KMS-11 (cell line): ENCODE measurements at regions not wholly inside any gene's neighbourhood (a gene's known extent, or its start where the extent isn't known, plus 50 kb on each side); places are given as distances from the start of the nearest gene placed in this dataset.
A peak's percentile ranks its signal among the peaks of the same experiment; 100 is the strongest.

ENCODE experiments used
- H2AFZ ChIP-seq: fragments of 200-600 bp; sonication (generic); 2 replicates; pipeline ENCODE4 v1.6.1; 2016; ENCODE audit warnings: antibody characterized with exemption, mixed run types, low read depth
- H3K27ac ChIP-seq: fragments of 200-600 bp; sonication (generic); 2 replicates; pipeline ENCODE4 v1.6.1; 2016; ENCODE audit warnings: mild to moderate bottlenecking, mixed run types
- H3K27me3 ChIP-seq: fragments of 200-600 bp; sonication (generic); 2 replicates; pipeline ENCODE4 v1.6.1; 2017; ENCODE audit warnings: mild to moderate bottlenecking, low read depth, mixed run types, moderate library complexity; ENCODE audit not compliant: insufficient read depth
- H3K36me3 ChIP-seq: fragments of 200-600 bp; sonication (generic); 2 replicates; pipeline ENCODE4 v1.6.1; 2017; ENCODE audit warnings: mild to moderate bottlenecking, mixed run types; ENCODE audit not compliant: insufficient read depth
- H3K4me1 ChIP-seq: fragments of 200-600 bp; sonication (generic); 2 replicates; pipeline ENCODE4 v1.6.1; 2016; ENCODE audit warnings: mild to moderate bottlenecking, low read depth, mixed run types; ENCODE audit not compliant: poor library complexity, severe bottlenecking
- H3K4me2 ChIP-seq: fragments of 200-600 bp; sonication (generic); 2 replicates; pipeline ENCODE4 v1.7.0; 2016; ENCODE audit warnings: mild to moderate bottlenecking, mixed run types
- H3K4me3 ChIP-seq: fragments of 200-600 bp; sonication (generic); IDR thresholded peaks from 2 replicates; pipeline ENCODE4 v1.6.1; 2017; ENCODE audit warnings: low read depth, low read length, mixed read lengths; ENCODE audit not compliant: insufficient read depth
- H3K79me2 ChIP-seq: fragments of 200-600 bp; sonication (generic); 2 replicates; pipeline ENCODE4 v1.6.1; 2016; ENCODE audit warnings: low read depth, mixed run types; ENCODE audit not compliant: insufficient read depth
- H3K9ac ChIP-seq: fragments of 200-600 bp; sonication (generic); 2 replicates; pipeline ENCODE4 v1.6.1; 2016; ENCODE audit warnings: mild to moderate bottlenecking, mixed run types
- H4K20me1 ChIP-seq: fragments of 200-600 bp; sonication (generic); 2 replicates; pipeline ENCODE4 v1.6.1; 2016; ENCODE audit warnings: mild to moderate bottlenecking, mixed run types; ENCODE audit not compliant: insufficient read depth
- CTCF ChIP-seq: fragments of 200-600 bp; sonication (generic); conservative IDR thresholded peaks from 2 replicates; pipeline ENCODE4 v1.6.1; 2017; ENCODE audit warnings: low read depth, mild to moderate bottlenecking, antibody characterized with exemption, low read length, moderate library complexity, mixed read lengths

GRCh38 chr3:20576228-20576627, 390.2 kb upstream of the SGO1 start:
- H3K9ac ChIP-seq: no peak overlapping the region
- TF ChIP-seq CTCF: no peak
- no peaks in the 10 kb centered on the region for H3K27me3 ChIP-seq
- no peak overlapping the region for H3K27ac ChIP-seq
- no peak overlapping the region for H3K4me3 ChIP-seq
- H4K20me1 ChIP-seq: no peaks in the 10 kb centered on the region
- H3K36me3 ChIP-seq: no peaks in the 10 kb centered on the region
- no peak overlapping the region for H3K4me2 ChIP-seq
- H3K79me2 ChIP-seq: no peaks in the 10 kb centered on the region
- H3K4me1 ChIP-seq: peaks cover 46% of the 10 kb centered on the region
- no peak overlapping the region for H2AFZ ChIP-seq

GRCh38 chr3:20575146-20575545, 389.1 kb upstream of the SGO1 start:
- Histone ChIP-seq H3K36me3 (no peaks in the 10 kb centered on the region), H3K27me3 (no peaks in the 10 kb centered on the region), H3K79me2 (no peaks in the 10 kb centered on the region), H2AFZ (no peak overlapping the region), H3K27ac (no peak overlapping the region), H3K4me1 (peaks cover 56% of the 10 kb centered on the region), H3K4me2 (peak overlapping the region; percentile 60), H4K20me1 (no peaks in the 10 kb centered on the region), H3K4me3 (no peak overlapping the region), H3K9ac (no peak overlapping the region)
- no peak for TF ChIP-seq CTCF

GRCh38 chr3:20574746-20575145, 388.7 kb upstream of the SGO1 start:
- TF ChIP-seq CTCF: no peak

GRCh38 chr3:20573175-20573574, 387.2 kb upstream of the SGO1 start:
- Histone ChIP-seq H3K36me3 (no peaks in the 10 kb centered on the region), H2AFZ (no peak overlapping the region), H3K4me3 (no peak overlapping the region), H3K79me2 (no peaks in the 10 kb centered on the region), H3K9ac (peak overlapping the region; percentile 52; the same call in 1 of the 2 replicates), H3K27ac (peak overlapping the region; percentile 92), H3K27me3 (no peaks in the 10 kb centered on the region), H4K20me1 (no peaks in the 10 kb centered on the region), H3K4me1 (peaks cover 64% of the 10 kb centered on the region), H3K4me2 (peak overlapping the region; percentile 51)
- no peak for TF ChIP-seq CTCF

More at GRCh38 chr3:20574746-20575145, 388.7 kb upstream of the SGO1 start:
- Histone ChIP-seq H4K20me1 (no peaks in the 10 kb centered on the region), H3K4me1 (peaks cover 57% of the 10 kb centered on the region), H3K9ac (no peak overlapping the region), H3K36me3 (no peaks in the 10 kb centered on the region), H3K4me3 (no peak overlapping the region), H3K79me2 (no peaks in the 10 kb centered on the region), H3K27ac (no peak overlapping the region), H3K27me3 (no peaks in the 10 kb centered on the region), H2AFZ (no peak overlapping the region), H3K4me2 (peak overlapping the region; percentile 60; the same call in 1 of the 2 replicates)
